ENCODE measurements at regions not wholly inside any gene's neighbourhood (a gene's known extent, or its start where the extent isn't known, plus 50 kb on each side); places are given as distances from the start of the nearest gene placed in this dataset.

- ATAC-seq (ENCODE audit: low read depth) (no peak), DNase-seq (ENCODE audit: low spot score) (no peak)
- H3K4me3 ChIP-seq (ENCODE audit: severe bottlenecking) = no peak overlapping the region
- no peak for TF ChIP-seq CTCF (IDR thresholded peaks at IDR 0.05; ENCODE audit: poor library complexity, severe bottlenecking)
- H3K36me3 ChIP-seq (ENCODE audit: low read depth) = no peaks in the 10 kb centered on the region
- H3K27me3 ChIP-seq (ENCODE audit: insufficient read depth, poor library complexity, severe bottlenecking) = no peaks in the 10 kb centered on the region
- H3K4me1 ChIP-seq (ENCODE audit: insufficient read depth, poor library complexity, severe bottlenecking) = no peaks in the 10 kb centered on the region
- no peaks in the 10 kb centered on the region for H3K9me3 ChIP-seq (ENCODE audit: severe bottlenecking)
- no peak overlapping the region for H3K27ac ChIP-seq (ENCODE audit: poor library complexity, severe bottlenecking)
These were observed 224.9 kb downstream of the CENPF start for GRCh38 chr1:214827883-214828282.

GRCh38 chr1:214830941-214831340 lies 227.9 kb downstream of the CENPF start:
- no peak overlapping the region for H3K4me3 ChIP-seq (ENCODE audit: severe bottlenecking)
- no peaks in the 10 kb centered on the region for H3K36me3 ChIP-seq (ENCODE audit: low read depth)
- no peaks in the 10 kb centered on the region for H3K4me1 ChIP-seq (ENCODE audit: insufficient read depth, poor library complexity, severe bottlenecking)
- H3K27ac ChIP-seq (ENCODE audit: poor library complexity, severe bottlenecking) = no peak overlapping the region
- H3K9me3 ChIP-seq (ENCODE audit: severe bottlenecking) = no peaks in the 10 kb centered on the region
- ATAC-seq (ENCODE audit: low read depth) (no peak), DNase-seq (ENCODE audit: low spot score) (no peak)
- H3K27me3 ChIP-seq (ENCODE audit: insufficient read depth, poor library complexity, severe bottlenecking) = no peaks in the 10 kb centered on the region
- no peak for TF ChIP-seq CTCF (IDR thresholded peaks at IDR 0.05; ENCODE audit: poor library complexity, severe bottlenecking)

GRCh38 chr1:214831956-214832355 lies 229.0 kb downstream of the CENPF start:
- H3K36me3 ChIP-seq (ENCODE audit: low read depth) = no peaks in the 10 kb centered on the region
- no peak for ATAC-seq (ENCODE audit: low read depth)
- H3K27ac ChIP-seq (ENCODE audit: poor library complexity, severe bottlenecking) = no peak overlapping the region
- no peaks in the 10 kb centered on the region for H3K4me1 ChIP-seq (ENCODE audit: insufficient read depth, poor library complexity, severe bottlenecking)
- no peak for DNase-seq (ENCODE audit: low spot score)
- no peak overlapping the region for H3K4me3 ChIP-seq (ENCODE audit: severe bottlenecking)
- H3K9me3 ChIP-seq (ENCODE audit: severe bottlenecking) = no peaks in the 10 kb centered on the region
- no peaks in the 10 kb centered on the region for H3K27me3 ChIP-seq (ENCODE audit: insufficient read depth, poor library complexity, severe bottlenecking)
- no peak for TF ChIP-seq CTCF (IDR thresholded peaks at IDR 0.05; ENCODE audit: poor library complexity, severe bottlenecking)

GRCh38 chr1:214833178-214833756 lies 230.3 kb downstream of the CENPF start:
- H3K9me3 ChIP-seq (ENCODE audit: severe bottlenecking) = no peaks in the 10 kb centered on the region
- DNase-seq (ENCODE audit: low spot score) = no peak
- no peaks in the 10 kb centered on the region for H3K27me3 ChIP-seq (ENCODE audit: insufficient read depth, poor library complexity, severe bottlenecking)
- no peaks in the 10 kb centered on the region for H3K36me3 ChIP-seq (ENCODE audit: low read depth)
- no peak overlapping the region for H3K27ac ChIP-seq (ENCODE audit: poor library complexity, severe bottlenecking)
- ATAC-seq (ENCODE audit: low read depth) = no peak
- no peak for TF ChIP-seq CTCF (IDR thresholded peaks at IDR 0.05; ENCODE audit: poor library complexity, severe bottlenecking)
- H3K4me3 ChIP-seq (ENCODE audit: severe bottlenecking) = no peak overlapping the region
- no peaks in the 10 kb centered on the region for H3K4me1 ChIP-seq (ENCODE audit: insufficient read depth, poor library complexity, severe bottlenecking)

GRCh38 chr1:214837376-214837775 lies 234.4 kb downstream of the CENPF start:
- Histone ChIP-seq H3K27ac (ENCODE audit: poor library complexity, severe bottlenecking) (no peak overlapping the region), H3K27me3 (ENCODE audit: insufficient read depth, poor library complexity, severe bottlenecking) (no peaks in the 10 kb centered on the region), H3K4me1 (ENCODE audit: insufficient read depth, poor library complexity, severe bottlenecking) (no peaks in the 10 kb centered on the region), H3K36me3 (ENCODE audit: low read depth) (no peaks in the 10 kb centered on the region), H3K4me3 (ENCODE audit: severe bottlenecking) (no peak overlapping the region), H3K9me3 (ENCODE audit: severe bottlenecking) (no peaks in the 10 kb centered on the region)
- ATAC-seq (ENCODE audit: low read depth) (no peak), DNase-seq (ENCODE audit: low spot score) (no peak)
- no peak for TF ChIP-seq CTCF (IDR thresholded peaks at IDR 0.05; ENCODE audit: poor library complexity, severe bottlenecking)

Data from RWPE2 (cell line).